ENCODE measurements at regions not wholly inside any gene's neighbourhood (a gene's known extent, or its start where the extent isn't known, plus 50 kb on each side); places are given as distances from the start of the nearest gene placed in this dataset.

GRCh38 chr13:97101912-97102708, 107.8 kb upstream of the OXGR1 start (continued):
- TF ChIP-seq EP300 (IDR thresholded peaks at IDR 0.05; ENCODE audit: borderline replicate concordance in 1 of 2, low read depth in 2 of 2, low read length in 2 of 2) = no peak
- TF ChIP-seq FOSL1 (IDR thresholded peaks at IDR 0.05; ENCODE audit: insufficient read depth, low read depth, low read length) = no peak
- TF ChIP-seq EZH2 (IDR thresholded peaks at IDR 0.05; ENCODE audit: low read depth, low read length, severe bottlenecking) = no peak
- no peak for TF ChIP-seq GABPA (IDR thresholded peaks at IDR 0.05; ENCODE audit: borderline replicate concordance, insufficient read depth, low read length)
- no peak for TF ChIP-seq SUZ12 (IDR thresholded peaks at IDR 0.05; ENCODE audit: low read length)
- no peak for TF ChIP-seq YY1 (IDR thresholded peaks at IDR 0.05; ENCODE audit: low read depth, low read length)
